B cell (primary cell): ENCODE measurements at regions not wholly inside any gene's neighbourhood (a gene's known extent, or its start where the extent isn't known, plus 50 kb on each side); places are given as distances from the start of the nearest gene placed in this dataset.

ENCODE experiments used
- CTCF ChIP-seq: fragments of 200-600 bp; IDR thresholded peaks from one replicate; pipeline ENCODE4 v1.8.0; 2022; ENCODE audit warnings: antibody characterized with exemption, mild to moderate bottlenecking
- EZH2 ChIP-seq: IDR thresholded peaks from 2 replicates; pipeline ENCODE4 v1.6.1; 2012; ENCODE audit warnings: borderline replicate concordance, low read depth, mild to moderate bottlenecking, moderate library complexity, low read length; ENCODE audit not compliant: insufficient read depth, poor library complexity, severe bottlenecking

- TF ChIP-seq CTCF (no peak), EZH2 (no peak)
Observed at GRCh38 chr10:121674885-121675284, 76.6 kb upstream of the FGFR2 start.
